Stimulated activated CD8-positive, alpha-beta memory T cell treated with anti-CD3 and anti-CD28 coated beads, Interleukin-7, amount 100 ng/mL, for 24 hours (primary cell): ENCODE measurements at regions not wholly inside any gene's neighbourhood (a gene's known extent, or its start where the extent isn't known, plus 50 kb on each side); places are given as distances from the start of the nearest gene placed in this dataset.

ENCODE experiments used
- DNase-seq: peaks from one replicate; pipeline ENCODE4 v3.0.0-alpha.2; 2020; ENCODE audit warnings: low read depth

- no peak for DNase-seq
These were observed 797.9 kb downstream of the TLE4 start for GRCh38 chr9:80369641-80370040.

GRCh38 chr9:80366626-80367025 is 794.9 kb downstream of the TLE4 start:
- DNase-seq, result no peak

- no peak for DNase-seq
These were observed 788.4 kb downstream of the TLE4 start for GRCh38 chr9:80359941-80360881.

GRCh38 chr9:80359291-80359690 is 787.5 kb downstream of the TLE4 start:
- no peak for DNase-seq

- DNase-seq, result no peak
These were observed 781.2 kb downstream of the TLE4 start for GRCh38 chr9:80352967-80353366.

GRCh38 chr9:80351612-80352011 is 779.8 kb downstream of the TLE4 start:
- DNase-seq, result no peak

- DNase-seq, result no peak
These were observed 754.3 kb downstream of the TLE4 start for GRCh38 chr9:80326105-80326504.

- DNase-seq, result no peak
These were observed 749.2 kb downstream of the TLE4 start for GRCh38 chr9:80320916-80321315.

- DNase-seq, result no peak
These were observed 748.7 kb downstream of the TLE4 start for GRCh38 chr9:80320480-80320879.

- no peak for DNase-seq
These were observed 733.4 kb downstream of the TLE4 start for GRCh38 chr9:80305136-80305535.

- no peak for DNase-seq
These were observed 723.2 kb downstream of the TLE4 start for GRCh38 chr9:80294955-80295354.

- DNase-seq, result no peak
These were observed 722.6 kb downstream of the TLE4 start for GRCh38 chr9:80294318-80294717.

GRCh38 chr9:80292231-80292630 is 720.5 kb downstream of the TLE4 start:
- DNase-seq, result no peak

GRCh38 chr9:80285326-80285725 is 713.6 kb downstream of the TLE4 start:
- no peak for DNase-seq

GRCh38 chr9:80282766-80283165 is 711.0 kb downstream of the TLE4 start:
- DNase-seq, result no peak

GRCh38 chr9:80259079-80259478 is 687.3 kb downstream of the TLE4 start:
- no peak for DNase-seq

GRCh38 chr9:80251778-80252177 is 680.0 kb downstream of the TLE4 start:
- DNase-seq, result no peak

- no peak for DNase-seq
These were observed 670.3 kb downstream of the TLE4 start for GRCh38 chr9:80242022-80242421.

GRCh38 chr9:80235752-80236151 is 664.0 kb downstream of the TLE4 start:
- no peak for DNase-seq

- DNase-seq, result no peak
These were observed 662.1 kb downstream of the TLE4 start for GRCh38 chr9:80233906-80234305.

GRCh38 chr9:80233102-80233843 is 661.5 kb downstream of the TLE4 start:
- no peak for DNase-seq

GRCh38 chr9:80231318-80232236 is 659.8 kb downstream of the TLE4 start:
- DNase-seq, result no peak
